WI38 (cell line): ENCODE measurements at regions not wholly inside any gene's neighbourhood (a gene's known extent, or its start where the extent isn't known, plus 50 kb on each side); places are given as distances from the start of the nearest gene placed in this dataset.

Experiments used
- H3K4me3 ChIP-seq: 2 replicates; pipeline ENCODE4 v1.5.1; 2011; ENCODE audit warnings: low read depth, mild to moderate bottlenecking, control low read depth, low read length
- TF ChIP-seq, protein P1 (sequence below): IDR thresholded peaks from 2 replicates; pipeline ENCODE4 v1.5.1; 2012; ENCODE audit warnings: low read depth, mild to moderate bottlenecking, control low read depth, low read length

DNA sequence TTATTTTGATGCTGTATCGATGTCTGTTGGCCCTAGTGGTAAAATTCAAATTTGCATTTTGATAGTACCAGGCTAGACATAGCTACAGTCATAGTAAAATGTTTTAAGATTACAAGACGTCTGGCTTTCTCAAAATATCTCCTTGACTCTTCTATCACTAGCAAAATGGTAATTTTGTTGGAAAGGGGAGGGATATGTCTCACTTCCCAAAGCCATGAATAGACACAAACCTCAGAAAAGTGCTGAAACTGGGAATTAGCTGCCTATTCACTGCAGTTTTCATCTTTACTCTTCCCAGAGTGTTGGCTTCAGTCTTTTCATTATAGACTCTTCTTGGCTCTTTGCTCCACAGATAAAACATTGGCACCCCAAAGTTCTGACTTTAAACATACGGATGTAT lies 1009.9 kb downstream of the ADGRL2 start:
- H3K4me3 ChIP-seq: no peak overlapping the region
- TF ChIP-seq, protein P1, sequence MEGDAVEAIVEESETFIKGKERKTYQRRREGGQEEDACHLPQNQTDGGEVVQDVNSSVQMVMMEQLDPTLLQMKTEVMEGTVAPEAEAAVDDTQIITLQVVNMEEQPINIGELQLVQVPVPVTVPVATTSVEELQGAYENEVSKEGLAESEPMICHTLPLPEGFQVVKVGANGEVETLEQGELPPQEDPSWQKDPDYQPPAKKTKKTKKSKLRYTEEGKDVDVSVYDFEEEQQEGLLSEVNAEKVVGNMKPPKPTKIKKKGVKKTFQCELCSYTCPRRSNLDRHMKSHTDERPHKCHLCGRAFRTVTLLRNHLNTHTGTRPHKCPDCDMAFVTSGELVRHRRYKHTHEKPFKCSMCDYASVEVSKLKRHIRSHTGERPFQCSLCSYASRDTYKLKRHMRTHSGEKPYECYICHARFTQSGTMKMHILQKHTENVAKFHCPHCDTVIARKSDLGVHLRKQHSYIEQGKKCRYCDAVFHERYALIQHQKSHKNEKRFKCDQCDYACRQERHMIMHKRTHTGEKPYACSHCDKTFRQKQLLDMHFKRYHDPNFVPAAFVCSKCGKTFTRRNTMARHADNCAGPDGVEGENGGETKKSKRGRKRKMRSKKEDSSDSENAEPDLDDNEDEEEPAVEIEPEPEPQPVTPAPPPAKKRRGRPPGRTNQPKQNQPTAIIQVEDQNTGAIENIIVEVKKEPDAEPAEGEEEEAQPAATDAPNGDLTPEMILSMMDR: no peak

DNA sequence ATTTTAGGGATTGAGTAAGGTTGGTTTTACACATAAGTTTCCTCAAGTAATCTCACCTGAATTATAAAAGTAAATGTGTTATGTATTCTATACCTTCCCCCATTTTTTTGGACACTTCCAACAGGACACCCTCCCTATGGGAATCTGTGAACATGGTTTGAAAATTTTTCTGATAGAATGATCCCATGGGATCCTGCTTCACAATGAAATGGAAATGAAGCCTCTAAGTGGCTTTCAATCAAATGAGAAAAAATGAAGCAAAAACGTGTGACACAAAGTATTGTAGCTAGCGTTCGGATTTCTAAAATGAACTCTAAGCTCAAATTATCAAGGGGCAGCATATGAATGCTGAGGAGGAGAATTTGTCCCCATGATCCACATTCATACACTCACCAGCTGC lies 1006.8 kb downstream of the ADGRL2 start:
- TF ChIP-seq, protein P1: no peak
- no peak overlapping the region for H3K4me3 ChIP-seq

DNA sequence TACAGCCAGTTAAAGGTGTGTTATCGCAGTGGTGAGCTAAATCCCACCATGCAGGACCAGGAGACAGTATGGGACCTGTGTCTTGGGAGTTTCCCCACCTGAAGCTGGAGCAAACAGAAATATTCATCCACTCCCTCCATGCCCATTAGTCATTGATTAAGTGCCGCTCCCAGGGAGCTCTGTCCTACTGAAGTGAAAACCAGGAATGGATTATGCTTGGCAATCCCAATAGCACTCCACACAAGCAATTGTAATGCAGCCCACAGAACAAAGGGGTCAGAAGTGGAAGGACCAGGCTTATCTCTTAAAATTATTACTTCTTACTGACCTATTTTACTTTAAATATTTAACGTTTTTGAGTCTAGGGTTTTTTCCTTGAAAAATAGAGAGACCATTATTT lies 1005.4 kb downstream of the ADGRL2 start:
- TF ChIP-seq, protein P1: no peak
- no peak overlapping the region for H3K4me3 ChIP-seq

DNA sequence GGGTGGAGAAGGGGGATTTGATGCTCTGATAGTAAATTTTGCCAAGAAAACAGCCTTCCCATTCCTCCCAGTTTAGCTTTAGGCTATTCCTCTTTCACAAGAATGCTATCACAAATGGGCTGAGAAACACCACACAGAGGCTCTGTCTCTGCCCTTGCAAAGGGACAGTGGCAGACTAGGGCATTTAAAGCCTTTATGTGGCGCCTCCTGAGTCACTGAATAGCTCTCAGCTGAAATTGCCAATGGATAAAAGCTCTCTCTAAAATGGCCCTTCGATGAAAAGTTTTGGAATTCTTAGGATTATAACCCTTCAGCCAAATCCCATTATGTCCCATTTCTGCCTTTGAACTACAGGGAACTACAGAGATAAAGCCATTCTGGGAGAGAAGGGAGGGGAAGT lies 1000.4 kb downstream of the ADGRL2 start:
- no peak overlapping the region for H3K4me3 ChIP-seq
- TF ChIP-seq, protein P1: no peak

DNA sequence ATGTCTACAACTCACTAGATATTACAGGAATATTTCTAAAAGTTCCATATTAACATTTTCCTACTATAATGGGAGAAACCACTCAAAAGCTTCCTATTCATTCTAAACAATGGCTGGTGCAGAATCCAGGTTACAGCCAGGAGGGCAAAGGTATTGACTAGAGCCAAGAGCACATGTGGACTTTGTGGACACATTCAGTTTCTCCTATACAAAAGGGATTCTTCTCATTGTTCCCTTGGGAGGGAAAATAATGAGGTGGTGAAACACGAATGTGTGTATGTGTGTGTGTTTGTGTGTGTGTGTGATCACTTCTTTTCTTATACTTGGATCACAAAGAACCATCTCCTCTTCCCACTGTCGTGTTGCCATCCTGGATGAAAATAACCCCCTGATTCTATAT lies 1000.0 kb downstream of the ADGRL2 start:
- H3K4me3 ChIP-seq: no peak overlapping the region
- TF ChIP-seq, protein P1: no peak

DNA sequence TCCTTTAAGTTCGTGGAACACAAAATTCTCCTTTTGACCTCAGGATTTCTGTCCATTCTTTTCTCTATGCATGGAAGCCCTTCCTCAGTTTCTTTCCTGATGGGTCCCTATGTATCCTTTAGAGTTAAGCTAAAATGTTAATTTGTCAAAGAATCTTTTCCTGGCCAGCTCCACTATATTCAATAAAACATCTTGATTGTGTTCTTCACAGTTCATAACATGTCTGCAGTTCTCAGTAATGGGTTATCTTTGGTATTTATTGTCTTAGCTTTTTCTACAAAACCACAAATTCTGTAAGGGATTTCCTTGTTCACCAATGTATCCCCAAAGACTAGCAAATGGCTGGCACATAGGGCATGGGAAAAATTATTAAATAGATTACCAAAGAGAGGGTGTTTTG lies 998.5 kb downstream of the ADGRL2 start:
- no peak overlapping the region for H3K4me3 ChIP-seq
- TF ChIP-seq, protein P1: no peak

DNA sequence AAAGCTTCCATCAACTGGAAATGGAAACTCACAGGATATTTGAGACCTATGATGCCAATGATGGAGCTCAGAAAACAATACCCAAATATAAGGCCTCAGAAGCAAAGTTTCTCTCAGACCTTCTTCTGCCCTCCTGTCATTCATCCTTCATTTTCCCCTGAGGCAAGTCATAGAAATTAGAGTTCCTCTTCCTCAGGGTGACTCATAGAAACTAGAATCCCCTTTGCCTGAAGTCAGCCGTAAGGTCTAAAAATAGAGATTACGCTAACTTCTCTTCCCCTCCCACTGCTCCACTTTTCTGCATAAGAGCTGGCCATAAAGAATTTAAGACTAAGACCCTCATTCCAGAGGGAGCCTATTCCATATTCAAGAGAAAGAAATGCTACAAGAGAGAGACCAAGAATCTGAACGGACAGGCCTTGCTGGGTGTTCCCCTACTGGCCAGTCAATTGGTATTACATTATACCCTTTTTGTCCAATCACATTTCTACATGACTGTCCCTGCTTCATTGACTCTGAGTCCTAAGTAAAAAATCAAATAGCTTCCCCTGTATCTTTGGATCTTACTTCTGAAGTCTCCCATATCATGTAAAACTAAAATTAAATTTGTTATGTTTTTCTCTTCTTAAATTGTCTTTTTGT lies 994.9 kb downstream of the ADGRL2 start:
- TF ChIP-seq, protein P1: no peak
- H3K4me3 ChIP-seq: no peak overlapping the region
